GM12864 (cell line): ENCODE measurements at regions not wholly inside any gene's neighbourhood (a gene's known extent, or its start where the extent isn't known, plus 50 kb on each side); places are given as distances from the start of the nearest gene placed in this dataset.
"Not testable (repeated sequence)": the region's sequence is repeated elsewhere in the genome, so short reads cannot be mapped to it uniquely, and the experiment has no call there.

ENCODE experiments used
- DNase-seq: peaks from one replicate; pipeline ENCODE4 v3.0.0-alpha.2; 2011; ENCODE audit warnings: low read depth
- H3K4me3 ChIP-seq: 2 replicates; pipeline ENCODE4 v1.5.1; 2011; ENCODE audit warnings: mild to moderate bottlenecking, low read depth, low read length, control low read depth
- TF ChIP-seq, protein P1 (sequence below): IDR thresholded peaks from 2 replicates; pipeline ENCODE4 v1.5.1; 2011; ENCODE audit warnings: low read depth, mild to moderate bottlenecking, moderate library complexity, low read length, control low read depth, inconsistent platforms; ENCODE audit errors: missing control alignments

- DNase-seq = no peak
- TF ChIP-seq, protein P1, sequence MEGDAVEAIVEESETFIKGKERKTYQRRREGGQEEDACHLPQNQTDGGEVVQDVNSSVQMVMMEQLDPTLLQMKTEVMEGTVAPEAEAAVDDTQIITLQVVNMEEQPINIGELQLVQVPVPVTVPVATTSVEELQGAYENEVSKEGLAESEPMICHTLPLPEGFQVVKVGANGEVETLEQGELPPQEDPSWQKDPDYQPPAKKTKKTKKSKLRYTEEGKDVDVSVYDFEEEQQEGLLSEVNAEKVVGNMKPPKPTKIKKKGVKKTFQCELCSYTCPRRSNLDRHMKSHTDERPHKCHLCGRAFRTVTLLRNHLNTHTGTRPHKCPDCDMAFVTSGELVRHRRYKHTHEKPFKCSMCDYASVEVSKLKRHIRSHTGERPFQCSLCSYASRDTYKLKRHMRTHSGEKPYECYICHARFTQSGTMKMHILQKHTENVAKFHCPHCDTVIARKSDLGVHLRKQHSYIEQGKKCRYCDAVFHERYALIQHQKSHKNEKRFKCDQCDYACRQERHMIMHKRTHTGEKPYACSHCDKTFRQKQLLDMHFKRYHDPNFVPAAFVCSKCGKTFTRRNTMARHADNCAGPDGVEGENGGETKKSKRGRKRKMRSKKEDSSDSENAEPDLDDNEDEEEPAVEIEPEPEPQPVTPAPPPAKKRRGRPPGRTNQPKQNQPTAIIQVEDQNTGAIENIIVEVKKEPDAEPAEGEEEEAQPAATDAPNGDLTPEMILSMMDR = no peak
- no peak overlapping the region for H3K4me3 ChIP-seq
Observed at GRCh38 chr1:187933562-187934419, 1105.0 kb downstream of the PLA2G4A start.

DNA sequence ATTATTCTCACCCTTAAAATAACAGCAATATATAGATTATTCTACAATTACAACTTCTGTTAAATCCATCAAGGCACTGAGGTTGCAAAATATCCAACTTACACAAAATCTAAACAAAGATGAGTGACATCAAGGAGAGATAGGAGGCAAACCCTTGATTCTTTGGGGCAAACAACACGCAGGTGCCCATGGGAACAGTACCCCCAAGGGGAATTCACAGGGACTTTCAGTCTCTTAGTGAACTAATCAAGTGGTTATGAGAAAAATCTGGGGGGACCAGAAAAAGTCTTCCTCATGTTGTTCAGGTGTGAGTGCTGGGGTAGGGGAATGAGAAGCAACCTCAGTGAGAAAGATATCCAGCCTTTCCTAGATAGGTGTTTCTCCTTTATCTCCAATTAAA lies 1107.9 kb downstream of the PLA2G4A start:
- TF ChIP-seq, protein P1 = no peak
- DNase-seq = no peak
- no peak overlapping the region for H3K4me3 ChIP-seq

DNA sequence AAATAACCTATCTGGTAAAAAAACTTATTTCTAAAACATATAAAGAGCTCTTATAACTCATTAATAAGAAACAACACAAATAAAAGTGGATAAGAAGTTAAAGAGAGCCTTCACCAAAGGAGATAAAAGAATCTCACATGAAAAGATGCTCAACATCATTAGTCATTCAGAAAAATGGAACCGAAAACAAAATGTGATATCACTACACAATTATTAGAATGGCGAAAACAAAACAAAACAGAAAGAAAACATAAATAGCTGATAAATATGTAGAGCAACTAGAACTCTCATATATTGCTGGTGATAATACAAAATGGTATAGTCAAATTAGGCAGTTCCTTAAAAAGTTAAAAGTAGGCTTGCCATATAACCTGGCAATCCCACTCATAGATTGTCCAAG lies 1109.3 kb downstream of the PLA2G4A start:
- TF ChIP-seq, protein P1 = no peak
- H3K4me3 ChIP-seq = no peak overlapping the region
- DNase-seq = no peak

GRCh38 chr1:187942986-187943385 lies 1114.2 kb downstream of the PLA2G4A start:
- TF ChIP-seq, protein P1 = no peak
- no peak overlapping the region for H3K4me3 ChIP-seq
- DNase-seq = no peak

DNA sequence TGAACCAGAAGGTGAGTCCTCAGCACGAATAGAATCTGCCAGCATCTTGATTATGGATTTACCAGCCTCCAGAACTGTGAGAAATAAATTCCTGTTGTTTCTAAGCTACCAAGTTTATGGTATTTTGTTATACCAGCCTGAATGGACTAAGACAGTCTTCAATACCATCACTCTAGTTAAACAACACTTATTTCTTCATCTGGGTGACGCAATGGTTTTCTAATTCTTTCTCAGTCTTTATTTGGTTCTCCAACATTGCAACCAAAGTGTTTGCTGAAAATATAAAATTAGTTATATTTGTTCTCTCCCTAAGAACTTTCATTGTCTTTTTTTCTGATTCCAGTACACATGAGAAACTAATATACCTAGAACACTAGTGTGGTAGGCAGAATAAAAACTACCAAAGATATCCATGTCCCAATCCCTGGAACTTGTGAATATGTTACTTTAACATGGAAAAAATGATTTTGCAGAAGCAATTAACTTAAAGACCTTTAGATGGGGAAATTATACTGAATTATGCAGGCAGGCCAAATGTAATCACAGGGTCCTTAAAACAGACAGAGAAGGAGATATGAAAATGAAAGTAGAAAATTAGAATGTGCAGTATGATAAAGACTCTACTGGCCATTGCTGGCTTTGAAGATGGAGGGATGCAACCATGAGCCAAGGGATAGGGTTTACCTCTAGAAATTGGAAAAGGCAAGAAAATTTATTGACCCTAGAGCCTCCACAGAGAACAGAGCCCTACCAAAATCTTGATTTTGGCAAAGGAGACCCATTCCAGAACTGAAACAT lies 1115.1 kb downstream of the PLA2G4A start:
- H3K4me3 ChIP-seq = no peak overlapping the region
- no peak for DNase-seq
- TF ChIP-seq, protein P1 = no peak

DNA sequence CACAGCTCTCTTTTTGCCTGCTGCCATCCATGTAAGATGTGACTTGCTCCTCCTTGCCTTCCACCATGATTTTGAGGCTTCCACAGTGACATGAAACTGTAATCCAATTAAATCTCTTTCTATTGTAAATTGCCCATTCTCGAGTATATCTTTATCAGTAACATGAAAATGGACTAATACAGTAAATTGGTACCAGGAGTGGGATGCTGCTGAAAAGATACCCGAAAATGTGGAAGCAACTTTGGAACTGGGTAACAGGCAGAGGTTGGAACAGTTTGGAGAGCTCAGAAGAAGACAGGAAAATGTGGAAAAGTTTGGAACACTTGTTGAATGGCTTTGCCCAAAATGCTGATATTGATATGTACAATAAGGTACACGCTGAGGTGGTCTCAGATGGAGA lies 1117.9 kb downstream of the PLA2G4A start:
- DNase-seq, H3K4me3 ChIP-seq: not testable (repeated sequence)

DNA sequence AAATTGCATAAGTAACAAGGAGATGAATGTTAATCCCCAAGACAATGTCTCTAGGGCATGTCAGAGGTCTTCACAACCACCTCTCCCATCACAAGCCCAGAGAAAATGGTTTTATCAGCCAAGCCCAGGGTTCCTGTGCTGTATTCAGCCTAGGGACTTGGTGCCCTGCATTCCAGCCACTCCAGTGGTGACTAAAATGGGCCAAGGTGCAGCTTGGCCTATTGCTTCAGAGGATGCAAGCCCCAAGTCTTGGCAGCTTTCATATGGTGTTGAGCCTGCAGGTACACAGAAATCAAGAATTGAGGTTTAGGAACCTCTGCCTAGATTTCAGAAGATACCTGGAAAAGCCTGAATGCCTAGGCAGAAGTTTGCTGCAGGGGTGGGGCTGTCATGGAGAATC lies 1118.6 kb downstream of the PLA2G4A start:
- H3K4me3 ChIP-seq = no peak overlapping the region
- TF ChIP-seq, protein P1 = no peak
- DNase-seq = no peak
